ENCODE measurements at regions not wholly inside any gene's neighbourhood (a gene's known extent, or its start where the extent isn't known, plus 50 kb on each side); places are given as distances from the start of the nearest gene placed in this dataset.
A peak's percentile ranks its signal among the peaks of the same experiment; 100 is the strongest.
"Not testable (repeated sequence)": the region's sequence is repeated elsewhere in the genome, so short reads cannot be mapped to it uniquely, and the experiment has no call there.

GRCh38 chr19:7400815-7401214 lies 52.1 kb downstream of the ARHGEF18 start:
- DNase-seq (ENCODE audit: low read depth), result no peak

- DNase-seq (ENCODE audit: low read depth), result no peak
Measured at GRCh38 chr19:7401694-7402093, 53.0 kb downstream of the ARHGEF18 start.

GRCh38 chr19:7405482-7405881 lies 56.7 kb downstream of the ARHGEF18 start:
- not testable (repeated sequence) for DNase-seq (ENCODE audit: low read depth)

- DNase-seq (ENCODE audit: low read depth), result no peak
Measured at GRCh38 chr19:7408251-7408650, 59.5 kb downstream of the ARHGEF18 start.

GRCh38 chr19:7410946-7411345 lies 62.2 kb downstream of the ARHGEF18 start:
- no peak for DNase-seq (ENCODE audit: low read depth)

GRCh38 chr19:7413629-7414028 lies 64.9 kb downstream of the ARHGEF18 start:
- DNase-seq (ENCODE audit: low read depth), result no peak

GRCh38 chr19:7415163-7415856 lies 66.6 kb downstream of the ARHGEF18 start:
- DNase-seq (ENCODE audit: low read depth), result no peak

GRCh38 chr19:7415857-7416371 lies 67.2 kb downstream of the ARHGEF18 start:
- DNase-seq (ENCODE audit: low read depth), result no peak

- no peak for DNase-seq (ENCODE audit: low read depth)
Measured at GRCh38 chr19:7417671-7418324, 69.1 kb downstream of the ARHGEF18 start.

- no peak for DNase-seq (ENCODE audit: low read depth)
Measured at GRCh38 chr19:7418596-7418995, 69.9 kb downstream of the ARHGEF18 start.

- no peak for DNase-seq (ENCODE audit: low read depth)
Measured at GRCh38 chr19:7419153-7419552, 69.7 kb downstream of the PEX11G start.

- DNase-seq (ENCODE audit: low read depth), result no peak
Measured at GRCh38 chr19:7419777-7420439, 68.9 kb downstream of the PEX11G start.

- DNase-seq (ENCODE audit: low read depth), result peak; percentile 67
Measured at GRCh38 chr19:7421941-7422744, 66.7 kb downstream of the PEX11G start.
